KMS-11 (cell line): ENCODE measurements at regions not wholly inside any gene's neighbourhood (a gene's known extent, or its start where the extent isn't known, plus 50 kb on each side); places are given as distances from the start of the nearest gene placed in this dataset.

Source experiments
- H2AFZ ChIP-seq: fragments of 200-600 bp; sonication (generic); 2 replicates; pipeline ENCODE4 v1.6.1; 2016; ENCODE audit warnings: antibody characterized with exemption, mixed run types, low read depth
- H3K27ac ChIP-seq: fragments of 200-600 bp; sonication (generic); 2 replicates; pipeline ENCODE4 v1.6.1; 2016; ENCODE audit warnings: mild to moderate bottlenecking, mixed run types
- H3K27me3 ChIP-seq: fragments of 200-600 bp; sonication (generic); 2 replicates; pipeline ENCODE4 v1.6.1; 2017; ENCODE audit warnings: mild to moderate bottlenecking, low read depth, mixed run types, moderate library complexity; ENCODE audit not compliant: insufficient read depth
- H3K36me3 ChIP-seq: fragments of 200-600 bp; sonication (generic); 2 replicates; pipeline ENCODE4 v1.6.1; 2017; ENCODE audit warnings: mild to moderate bottlenecking, mixed run types; ENCODE audit not compliant: insufficient read depth
- H3K4me1 ChIP-seq: fragments of 200-600 bp; sonication (generic); 2 replicates; pipeline ENCODE4 v1.6.1; 2016; ENCODE audit warnings: mild to moderate bottlenecking, low read depth, mixed run types; ENCODE audit not compliant: poor library complexity, severe bottlenecking
- H3K4me2 ChIP-seq: fragments of 200-600 bp; sonication (generic); 2 replicates; pipeline ENCODE4 v1.7.0; 2016; ENCODE audit warnings: mild to moderate bottlenecking, mixed run types
- H3K4me3 ChIP-seq: fragments of 200-600 bp; sonication (generic); IDR thresholded peaks from 2 replicates; pipeline ENCODE4 v1.6.1; 2017; ENCODE audit warnings: low read depth, low read length, mixed read lengths; ENCODE audit not compliant: insufficient read depth
- H3K79me2 ChIP-seq: fragments of 200-600 bp; sonication (generic); 2 replicates; pipeline ENCODE4 v1.6.1; 2016; ENCODE audit warnings: low read depth, mixed run types; ENCODE audit not compliant: insufficient read depth
- H3K9ac ChIP-seq: fragments of 200-600 bp; sonication (generic); 2 replicates; pipeline ENCODE4 v1.6.1; 2016; ENCODE audit warnings: mild to moderate bottlenecking, mixed run types
- H4K20me1 ChIP-seq: fragments of 200-600 bp; sonication (generic); 2 replicates; pipeline ENCODE4 v1.6.1; 2016; ENCODE audit warnings: mild to moderate bottlenecking, mixed run types; ENCODE audit not compliant: insufficient read depth
- TF ChIP-seq, protein P1 (sequence below): fragments of 200-600 bp; sonication (generic); conservative IDR thresholded peaks from 2 replicates; pipeline ENCODE4 v1.6.1; 2017; ENCODE audit warnings: low read depth, mild to moderate bottlenecking, antibody characterized with exemption, low read length, moderate library complexity, mixed read lengths

DNA sequence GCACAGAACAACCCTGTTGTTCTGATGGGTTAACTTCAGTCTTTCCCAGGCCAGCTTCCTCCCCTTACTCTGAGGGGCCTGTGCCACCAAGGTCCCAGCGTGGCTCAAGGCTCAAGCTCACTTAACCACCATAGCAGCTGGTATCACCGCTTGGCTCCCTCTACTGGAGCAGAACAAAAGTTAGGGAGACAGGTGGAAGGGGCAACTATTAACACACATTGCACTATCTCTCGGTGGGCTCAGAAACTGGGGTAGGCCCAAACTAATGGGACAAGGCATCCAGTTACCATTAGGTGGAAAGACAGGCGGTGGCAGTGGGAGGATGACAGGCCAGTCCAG, 88.7 kb upstream of the ATL2 start:
- Histone ChIP-seq H3K4me3 (no peak overlapping the region), H4K20me1 (no peaks in the 10 kb centered on the region), H3K27me3 (no peaks in the 10 kb centered on the region), H3K36me3 (no peaks in the 10 kb centered on the region), H2AFZ (peak overlapping the region; percentile 41; the same call in 1 of the 2 replicates), H3K79me2 (no peaks in the 10 kb centered on the region), H3K4me1 (peaks cover 32% of the 10 kb centered on the region), H3K9ac (no peak overlapping the region), H3K4me2 (no peak overlapping the region), H3K27ac (no peak overlapping the region)
- TF ChIP-seq, protein P1, sequence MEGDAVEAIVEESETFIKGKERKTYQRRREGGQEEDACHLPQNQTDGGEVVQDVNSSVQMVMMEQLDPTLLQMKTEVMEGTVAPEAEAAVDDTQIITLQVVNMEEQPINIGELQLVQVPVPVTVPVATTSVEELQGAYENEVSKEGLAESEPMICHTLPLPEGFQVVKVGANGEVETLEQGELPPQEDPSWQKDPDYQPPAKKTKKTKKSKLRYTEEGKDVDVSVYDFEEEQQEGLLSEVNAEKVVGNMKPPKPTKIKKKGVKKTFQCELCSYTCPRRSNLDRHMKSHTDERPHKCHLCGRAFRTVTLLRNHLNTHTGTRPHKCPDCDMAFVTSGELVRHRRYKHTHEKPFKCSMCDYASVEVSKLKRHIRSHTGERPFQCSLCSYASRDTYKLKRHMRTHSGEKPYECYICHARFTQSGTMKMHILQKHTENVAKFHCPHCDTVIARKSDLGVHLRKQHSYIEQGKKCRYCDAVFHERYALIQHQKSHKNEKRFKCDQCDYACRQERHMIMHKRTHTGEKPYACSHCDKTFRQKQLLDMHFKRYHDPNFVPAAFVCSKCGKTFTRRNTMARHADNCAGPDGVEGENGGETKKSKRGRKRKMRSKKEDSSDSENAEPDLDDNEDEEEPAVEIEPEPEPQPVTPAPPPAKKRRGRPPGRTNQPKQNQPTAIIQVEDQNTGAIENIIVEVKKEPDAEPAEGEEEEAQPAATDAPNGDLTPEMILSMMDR = peak; percentile 74

DNA sequence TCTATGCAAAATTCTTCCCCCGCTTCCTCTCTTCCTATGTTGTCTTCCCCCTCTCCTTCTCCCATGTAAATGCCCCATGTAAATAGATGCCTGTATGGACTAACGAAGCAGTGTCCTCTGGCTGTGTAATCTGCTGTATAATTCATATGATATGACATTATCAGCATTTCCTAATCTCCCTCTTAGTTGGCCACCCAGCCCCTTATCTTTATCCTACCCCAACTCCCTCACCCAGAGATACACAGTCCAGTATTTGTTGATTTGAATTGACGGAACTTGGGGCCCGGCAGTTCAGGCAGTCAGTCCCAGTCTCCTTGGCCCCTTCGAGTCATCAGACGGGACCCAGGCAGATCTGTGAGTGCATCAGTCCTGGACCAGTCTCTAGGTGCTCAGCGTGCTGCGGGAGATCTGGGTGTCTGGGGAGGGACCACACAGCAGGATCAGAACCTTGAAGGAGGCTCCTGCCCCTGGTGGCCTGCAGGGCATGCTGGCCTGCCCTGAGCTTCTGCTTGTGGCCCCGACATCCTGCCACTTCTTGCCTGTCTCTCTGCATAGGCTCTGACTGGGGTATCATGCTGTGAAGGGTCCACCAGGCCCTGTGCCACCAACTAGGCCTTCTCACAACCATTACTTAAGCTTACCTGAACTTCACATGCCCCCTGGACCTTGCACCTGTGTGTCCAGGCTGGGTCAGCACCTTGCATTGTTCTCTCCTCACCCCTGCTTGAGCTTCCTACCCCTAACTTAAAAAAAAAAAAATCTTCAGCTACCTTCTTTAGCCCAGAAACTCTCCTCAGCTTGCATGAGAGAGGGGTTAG, 88.1 kb upstream of the ATL2 start:
- Histone ChIP-seq H3K4me2 (no peak overlapping the region), H2AFZ (peak overlapping the region; percentile 41; the same call in 1 of the 2 replicates), H3K79me2 (no peaks in the 10 kb centered on the region), H3K4me1 (peaks cover 32% of the 10 kb centered on the region), H3K4me3 (no peak overlapping the region), H3K27me3 (no peaks in the 10 kb centered on the region), H3K27ac (no peak overlapping the region), H3K9ac (no peak overlapping the region), H4K20me1 (no peaks in the 10 kb centered on the region), H3K36me3 (no peaks in the 10 kb centered on the region)
- TF ChIP-seq, protein P1 = no peak

- no peak overlapping the region for H3K27ac ChIP-seq
- no peaks in the 10 kb centered on the region for H4K20me1 ChIP-seq
- no peak overlapping the region for H3K4me2 ChIP-seq
- H3K79me2 ChIP-seq = no peaks in the 10 kb centered on the region
- no peaks in the 10 kb centered on the region for H3K27me3 ChIP-seq
- H3K36me3 ChIP-seq = no peaks in the 10 kb centered on the region
- no peak overlapping the region for H3K4me3 ChIP-seq
- no peak overlapping the region for H2AFZ ChIP-seq
- H3K4me1 ChIP-seq = peaks cover 32% of the 10 kb centered on the region
- no peak overlapping the region for H3K9ac ChIP-seq
- TF ChIP-seq, protein P1 = no peak
These were observed 86.7 kb upstream of the ATL2 start for GRCh38 chr2:38463752-38464151.

DNA sequence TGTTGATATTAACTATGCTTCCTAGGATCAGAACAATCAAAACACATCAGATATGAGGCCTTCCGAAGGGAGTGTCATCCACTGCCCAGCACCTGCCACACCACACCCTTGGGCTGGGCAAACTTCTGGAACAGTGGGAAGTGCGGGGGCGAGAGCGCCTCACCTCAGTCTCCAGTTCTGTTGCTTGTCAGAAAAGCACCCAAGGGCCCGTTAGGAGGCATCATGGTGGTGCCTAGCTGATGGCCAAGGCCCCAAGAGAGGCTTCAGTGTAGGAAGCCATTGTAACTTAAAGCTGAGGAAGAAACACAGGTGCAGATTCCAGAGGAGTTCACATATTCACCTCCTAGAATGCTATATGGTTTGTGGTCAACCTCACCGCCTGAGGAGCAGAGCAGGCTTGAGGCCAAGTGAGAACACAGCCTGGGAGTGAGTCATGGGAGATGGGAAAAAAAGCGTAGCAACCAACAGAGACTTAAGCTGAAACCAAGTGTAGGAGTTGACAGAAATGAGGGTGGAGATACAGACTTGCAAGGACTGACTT, 85.1 kb upstream of the ATL2 start:
- H3K27me3 ChIP-seq = no peaks in the 10 kb centered on the region
- no peaks in the 10 kb centered on the region for H3K79me2 ChIP-seq
- peak overlapping the region; percentile 18 for H3K4me2 ChIP-seq
- peak overlapping the region; percentile 34; the same call in 1 of the 2 replicates for H3K27ac ChIP-seq
- no peaks in the 10 kb centered on the region for H4K20me1 ChIP-seq
- no peak overlapping the region for H3K9ac ChIP-seq
- no peaks in the 10 kb centered on the region for H3K36me3 ChIP-seq
- no peak overlapping the region for H3K4me3 ChIP-seq
- TF ChIP-seq, protein P1 = no peak
- H2AFZ ChIP-seq = peak overlapping the region; percentile 41; the same call in 1 of the 2 replicates
- H3K4me1 ChIP-seq = peaks cover 32% of the 10 kb centered on the region
